G401 (cell line): ENCODE measurements at regions not wholly inside any gene's neighbourhood (a gene's known extent, or its start where the extent isn't known, plus 50 kb on each side); places are given as distances from the start of the nearest gene placed in this dataset.
"Not testable (repeated sequence)": the region's sequence is repeated elsewhere in the genome, so short reads cannot be mapped to it uniquely, and the experiment has no call there.

Source experiments
- DNase-seq: peaks from one replicate; pipeline ENCODE4 v3.0.0-alpha.2; 2015; ENCODE audit warnings: low spot score
- in situ Hi-C: cut with HindIII; loops from 2 replicates; pipeline ENCODE4 v1.10.0; 2016; ENCODE audit warnings: low sequenced_read_pairs, mixed read lengths

DNA sequence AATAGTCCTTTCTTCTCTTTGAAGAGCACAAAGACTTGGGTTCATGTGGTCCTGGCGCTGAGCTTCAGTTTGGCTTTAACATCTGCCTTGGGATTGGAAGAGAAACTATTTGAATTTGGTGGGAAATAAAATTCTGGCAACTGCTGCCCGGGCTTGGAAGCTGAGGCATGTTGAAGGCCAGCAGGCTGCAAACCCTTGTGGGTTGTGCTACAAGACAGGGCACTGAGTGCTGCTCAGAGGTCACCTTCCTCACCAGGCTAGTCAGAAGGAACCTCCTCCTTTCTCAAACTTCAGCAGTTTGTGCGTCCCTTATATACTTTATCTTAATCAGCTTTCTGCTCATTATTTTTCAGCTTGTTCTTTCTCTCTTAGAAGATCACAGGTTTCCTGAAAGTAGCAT lies 238.4 kb upstream of the TBX18 start:
- in situ Hi-C loops: no loop called here
- no peak for DNase-seq

DNA sequence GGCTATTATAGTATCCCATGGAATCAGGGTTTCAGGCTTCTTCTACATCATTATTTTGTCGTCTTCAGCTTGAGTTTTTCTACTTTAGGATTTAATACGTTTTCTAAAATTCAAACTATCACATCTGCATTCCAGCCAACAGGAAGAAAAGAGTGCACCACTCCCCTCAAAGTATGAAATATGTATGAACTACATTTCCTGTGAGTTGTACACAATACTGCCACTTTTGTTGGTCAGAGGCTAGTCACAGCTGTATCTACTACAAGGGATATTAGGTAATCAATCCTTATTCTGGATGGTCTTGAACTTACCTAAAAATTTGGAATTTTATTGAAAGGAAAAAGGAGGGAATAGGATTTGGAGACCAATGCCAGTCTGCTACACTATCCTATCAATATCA lies 235.6 kb upstream of the TBX18 start:
- no peak for DNase-seq
- in situ Hi-C loops: no loop called here

DNA sequence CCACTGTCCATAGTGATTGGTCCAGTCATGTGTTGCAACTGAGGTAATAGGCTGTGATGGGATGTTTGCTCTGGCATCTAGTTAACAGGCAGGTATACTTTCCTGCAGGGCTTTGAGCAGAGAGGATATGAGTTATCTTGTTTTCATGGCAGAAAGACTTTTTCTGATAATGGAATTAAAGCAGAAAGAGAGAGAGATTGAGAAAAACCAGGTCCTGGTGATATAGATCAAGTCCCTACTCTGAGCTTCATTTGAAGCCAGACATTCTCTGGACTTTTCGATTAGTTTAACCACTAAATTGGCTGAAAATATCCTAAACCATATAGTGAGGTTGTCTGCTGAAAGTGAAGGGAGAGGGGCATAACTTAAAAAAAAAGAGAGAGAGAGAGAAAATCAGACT lies 233.8 kb upstream of the TBX18 start:
- in situ Hi-C loops: no loop called here
- DNase-seq: no peak

DNA sequence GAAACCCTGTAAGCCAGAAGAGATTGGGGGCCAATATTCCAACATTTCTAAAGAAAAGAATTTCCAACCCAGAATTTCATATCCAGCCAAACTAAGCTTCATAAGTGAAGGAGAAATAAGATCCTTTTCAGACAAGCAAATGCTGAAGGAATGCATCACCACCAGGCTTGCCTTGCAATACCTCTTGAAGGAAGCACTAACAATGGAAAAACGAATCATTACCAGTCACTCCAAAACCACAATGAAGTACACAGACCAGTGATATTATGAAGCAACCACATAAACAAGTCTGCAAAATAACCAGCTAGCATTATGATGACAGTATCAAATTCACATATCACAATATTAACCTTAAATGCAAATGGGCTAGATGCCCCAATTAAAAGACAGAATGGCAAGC lies 224.4 kb upstream of the TBX18 start:
- DNase-seq, in situ Hi-C loops: not testable (repeated sequence)

DNA sequence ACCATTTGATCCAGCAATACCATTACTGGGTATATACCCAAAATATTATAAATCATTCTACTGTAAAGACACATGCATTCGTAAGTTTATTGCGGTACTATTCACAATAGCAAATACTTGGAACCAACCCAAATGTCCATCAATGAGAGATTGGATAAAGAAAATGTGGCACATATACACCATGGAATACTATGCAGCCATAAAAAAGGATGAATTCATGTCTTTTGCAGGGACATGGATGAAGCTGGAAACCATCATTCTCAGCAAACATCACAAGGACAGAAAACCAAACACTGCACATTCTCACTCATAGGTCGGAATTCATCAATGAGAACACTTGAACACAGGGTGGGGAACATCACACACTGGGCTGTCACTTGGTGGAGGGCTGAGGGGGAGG lies 221.1 kb upstream of the TBX18 start:
- in situ Hi-C loops, DNase-seq: not testable (repeated sequence)

DNA sequence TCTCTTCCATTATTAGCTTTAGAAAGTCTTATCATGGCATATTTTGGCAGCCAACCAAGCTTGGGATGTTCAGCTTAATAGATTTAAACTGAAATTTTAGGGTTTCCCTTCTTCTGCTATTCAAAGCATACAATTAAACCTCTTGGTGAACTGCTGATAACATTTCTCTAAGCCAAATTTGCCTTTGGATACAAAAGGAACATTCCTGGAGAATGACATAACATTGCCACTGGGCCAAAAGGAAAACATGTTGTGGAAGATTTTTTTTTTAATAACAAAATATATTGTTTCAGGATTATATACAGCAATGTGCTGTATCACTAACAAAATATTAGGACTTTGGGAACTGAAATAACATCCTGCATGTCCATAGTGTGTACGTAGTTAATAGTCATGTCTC lies 215.1 kb upstream of the TBX18 start:
- DNase-seq: no peak
- in situ Hi-C loops: no loop called here

DNA sequence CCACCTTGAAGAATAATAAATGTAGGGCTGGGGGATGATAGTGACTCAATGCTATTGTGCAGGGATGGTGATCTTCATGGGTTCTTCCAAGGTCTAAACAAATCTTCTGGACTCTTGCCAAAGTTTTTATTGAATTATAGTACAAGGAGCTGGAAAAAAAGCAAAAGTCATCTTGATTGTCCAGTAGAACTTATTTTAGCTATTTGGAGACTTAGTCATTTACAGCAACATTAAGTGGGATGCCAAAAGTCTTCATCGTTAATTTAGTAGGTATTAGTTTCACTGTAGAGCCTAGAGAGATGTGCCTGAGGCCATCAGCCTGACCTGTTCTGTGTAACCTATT lies 212.9 kb upstream of the TBX18 start:
- no peak for DNase-seq
- in situ Hi-C loops: no loop called here

DNA sequence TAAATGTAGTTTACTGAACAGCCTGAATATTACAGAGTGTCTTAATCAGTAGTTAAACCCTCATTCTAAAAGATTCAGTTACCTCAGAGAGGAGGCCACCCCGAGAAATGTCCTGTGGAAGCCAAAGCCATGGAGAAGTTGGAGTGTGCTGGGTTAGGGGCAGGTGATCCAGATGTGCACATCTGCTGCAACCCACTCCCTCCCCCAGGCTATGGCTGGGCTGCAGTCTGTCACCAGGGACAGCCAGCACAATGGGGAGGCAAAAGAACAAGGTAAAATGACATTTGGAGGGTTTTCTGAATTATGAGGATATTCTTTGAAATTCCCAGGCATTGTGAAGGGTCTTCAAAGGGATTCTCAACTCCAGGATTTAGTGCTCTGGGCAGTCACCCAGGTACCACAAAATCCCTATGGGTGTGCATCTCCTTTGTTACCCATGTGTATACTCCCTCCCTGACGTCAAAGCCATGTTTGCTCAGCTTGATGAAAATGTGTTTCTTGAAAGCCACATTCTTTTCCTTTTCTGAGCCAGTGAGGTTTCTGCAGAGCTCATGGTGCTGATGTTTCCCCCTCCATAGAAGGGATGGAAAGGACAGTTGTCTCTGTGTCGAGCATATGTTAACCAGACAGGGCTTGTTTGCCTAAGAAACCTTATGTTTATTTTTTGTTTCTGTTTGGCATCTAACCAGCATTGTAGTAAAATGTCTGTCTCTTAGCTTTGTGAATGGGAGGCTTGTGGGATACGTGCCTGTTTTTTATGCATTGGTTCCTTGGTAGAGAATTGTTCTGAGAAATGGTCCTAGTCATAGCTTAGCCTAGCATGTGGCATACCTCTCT lies 212.3 kb upstream of the TBX18 start:
- in situ Hi-C loops: no loop called here
- no peak for DNase-seq

DNA sequence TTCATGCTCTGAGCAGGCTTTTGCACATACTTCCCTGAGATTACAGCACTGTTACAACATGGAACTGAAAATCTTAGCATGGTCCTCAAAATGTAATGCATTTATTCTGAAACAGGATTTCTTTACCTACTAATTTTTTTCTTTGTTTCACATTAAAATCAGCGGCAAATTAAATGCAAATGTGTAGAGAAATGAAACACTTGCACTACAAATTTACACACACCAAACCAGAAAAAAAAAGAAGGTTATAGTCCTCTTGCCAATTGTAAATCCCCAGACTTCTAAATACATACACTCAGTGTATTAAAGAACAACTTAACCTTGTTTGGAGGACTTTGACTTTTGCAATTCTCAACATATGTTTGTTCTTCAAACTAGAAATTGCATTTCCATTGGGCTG lies 210.9 kb upstream of the TBX18 start:
- in situ Hi-C loops: no loop called here
- no peak for DNase-seq

DNA sequence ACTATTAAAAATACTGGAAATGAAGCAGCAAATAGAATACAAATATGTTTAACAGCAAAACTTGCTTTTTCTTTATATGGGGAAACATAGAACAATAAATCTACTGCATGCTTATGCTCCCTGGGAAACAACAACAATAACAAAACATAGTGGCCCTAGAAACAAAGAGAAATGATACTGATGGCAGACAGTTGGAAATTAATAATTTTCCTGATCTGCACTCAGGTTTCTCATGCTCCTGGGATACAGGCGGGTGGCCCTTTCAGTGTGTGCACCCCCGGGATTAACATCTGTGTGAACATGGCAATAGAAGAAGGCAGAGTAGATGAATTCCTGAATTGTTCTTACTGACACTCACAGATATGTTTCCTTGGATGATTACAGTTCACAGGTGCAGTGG lies 209.2 kb upstream of the TBX18 start:
- in situ Hi-C loops: no loop called here
- no peak for DNase-seq

DNA sequence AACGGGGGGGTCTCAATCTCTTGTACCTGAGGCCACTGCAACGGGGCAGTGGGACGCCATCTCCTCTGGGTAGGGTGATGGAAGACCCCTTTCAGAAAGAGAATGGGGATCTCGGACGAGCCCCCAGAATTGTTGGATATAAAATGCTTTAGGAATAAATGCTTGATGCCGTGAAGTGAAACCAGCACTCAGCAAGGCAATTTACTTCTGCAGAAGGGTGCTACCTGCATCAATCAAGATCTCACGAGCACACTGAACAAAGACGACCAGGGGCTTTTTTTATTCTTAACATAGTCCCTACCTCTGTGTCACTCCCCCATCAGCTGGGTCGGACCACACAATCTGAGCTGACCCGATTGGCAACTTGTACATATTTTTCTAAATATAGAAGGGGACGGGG lies 203.6 kb upstream of the TBX18 start:
- in situ Hi-C loops: no loop called here
- no peak for DNase-seq

DNA sequence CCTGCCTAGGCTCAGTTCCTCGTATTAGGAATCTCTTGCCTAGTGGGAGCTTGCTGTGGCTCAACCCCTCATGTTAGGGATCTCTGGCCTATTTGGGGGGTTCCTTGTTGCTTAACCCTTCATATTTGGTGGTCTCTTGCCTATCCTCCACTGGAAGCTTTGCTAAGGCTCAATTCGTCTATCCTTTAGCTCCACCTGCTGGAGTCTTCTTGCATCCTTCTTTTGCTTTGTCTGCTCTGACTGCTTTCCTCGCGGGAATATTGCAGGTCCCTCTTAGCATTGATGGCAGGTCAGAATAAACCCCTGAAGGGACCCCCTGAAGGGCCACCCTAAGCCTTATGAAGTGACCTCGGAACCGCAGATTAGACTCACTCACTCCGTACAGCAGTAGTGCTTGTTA lies 203.0 kb upstream of the TBX18 start:
- in situ Hi-C loops: no loop called here
- DNase-seq: peak; percentile 9

DNA sequence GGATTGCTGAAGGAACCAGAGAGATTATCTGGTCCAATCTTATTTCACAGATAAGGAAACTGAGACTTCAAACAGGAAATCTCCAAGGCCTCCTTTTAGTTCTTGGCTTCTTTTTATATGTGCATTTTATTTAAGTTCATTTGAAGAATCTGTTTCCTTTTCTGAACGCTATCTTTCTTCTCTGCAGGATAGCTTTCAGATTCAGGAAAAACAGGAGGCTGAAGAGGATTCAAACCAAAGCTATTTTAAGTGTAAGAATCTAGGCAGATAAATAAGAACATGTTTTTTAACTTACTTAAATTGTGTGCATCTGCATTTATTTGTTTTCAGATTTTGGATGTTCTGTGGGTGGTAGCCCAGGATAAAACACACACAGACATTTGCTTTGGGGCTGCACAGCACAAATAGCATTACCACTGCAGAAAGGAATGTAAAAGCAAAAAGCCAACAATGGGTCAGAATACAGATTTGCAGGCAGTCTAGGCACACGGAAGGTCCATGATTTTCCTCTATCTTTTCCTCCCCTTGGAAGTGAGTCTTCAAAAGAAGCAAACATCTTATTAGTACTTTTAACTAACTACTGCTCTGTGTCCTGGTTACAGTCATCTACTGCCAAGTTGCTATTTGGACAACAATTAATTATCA lies 188.8 kb upstream of the TBX18 start:
- DNase-seq: no peak
- in situ Hi-C loops: no loop called here

DNA sequence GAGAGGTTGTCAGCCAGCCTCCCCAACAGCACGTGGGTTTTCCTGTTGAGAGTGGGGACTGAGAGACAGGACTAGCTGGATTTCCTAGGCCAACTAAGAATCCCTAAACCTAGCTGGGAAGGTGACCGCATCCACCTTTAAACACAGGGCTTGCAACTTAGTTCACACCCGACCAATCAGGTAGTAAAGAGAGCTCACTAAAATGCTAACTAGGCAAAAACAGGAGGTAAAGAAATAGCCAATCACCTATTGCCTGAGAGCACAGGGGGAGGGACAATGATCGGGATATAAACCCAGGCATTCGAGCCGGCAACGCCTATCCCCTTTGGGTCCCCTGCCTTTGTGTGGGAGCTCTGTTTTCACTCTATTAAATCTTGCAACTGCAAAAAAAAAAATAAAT lies 180.5 kb upstream of the TBX18 start:
- in situ Hi-C loops, DNase-seq: not testable (repeated sequence)

DNA sequence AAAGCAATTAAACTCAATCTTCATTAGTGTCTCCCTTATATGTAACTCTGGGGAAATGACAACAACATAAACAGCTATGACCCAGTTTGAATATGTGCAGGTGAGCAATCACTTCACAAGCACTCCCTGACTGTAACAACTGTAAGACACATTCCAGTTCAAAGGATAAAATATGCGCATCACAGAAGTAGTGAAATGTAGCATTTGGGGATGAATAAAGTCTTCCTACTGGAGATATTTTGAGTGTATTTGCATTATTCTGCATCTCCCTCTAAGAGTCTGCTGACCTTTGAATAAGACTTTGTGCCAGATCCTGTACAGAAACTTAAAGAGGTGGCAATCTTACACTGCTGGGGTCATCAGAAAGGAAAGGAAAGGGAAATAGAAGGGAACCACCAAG lies 179.5 kb upstream of the TBX18 start:
- no peak for DNase-seq
- in situ Hi-C loops: no loop called here

DNA sequence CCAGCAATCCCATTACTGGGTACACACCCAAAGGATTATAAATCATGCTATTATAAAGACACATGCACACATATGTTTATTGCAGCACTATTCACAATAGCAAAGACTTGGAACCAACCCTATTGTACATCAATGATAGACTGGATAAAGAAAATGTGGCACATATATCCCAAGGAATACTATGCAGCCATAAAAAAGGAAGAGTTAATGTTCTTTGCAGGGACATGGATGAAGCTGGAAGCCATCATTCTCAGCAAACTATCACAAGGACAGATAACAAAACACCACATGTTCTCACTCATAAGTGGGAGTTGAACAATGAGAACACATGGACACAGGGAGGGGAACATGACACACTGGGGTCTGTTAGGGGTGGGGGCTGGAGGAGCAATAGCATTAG lies 177.2 kb upstream of the TBX18 start:
- DNase-seq, in situ Hi-C loops: not testable (repeated sequence)

DNA sequence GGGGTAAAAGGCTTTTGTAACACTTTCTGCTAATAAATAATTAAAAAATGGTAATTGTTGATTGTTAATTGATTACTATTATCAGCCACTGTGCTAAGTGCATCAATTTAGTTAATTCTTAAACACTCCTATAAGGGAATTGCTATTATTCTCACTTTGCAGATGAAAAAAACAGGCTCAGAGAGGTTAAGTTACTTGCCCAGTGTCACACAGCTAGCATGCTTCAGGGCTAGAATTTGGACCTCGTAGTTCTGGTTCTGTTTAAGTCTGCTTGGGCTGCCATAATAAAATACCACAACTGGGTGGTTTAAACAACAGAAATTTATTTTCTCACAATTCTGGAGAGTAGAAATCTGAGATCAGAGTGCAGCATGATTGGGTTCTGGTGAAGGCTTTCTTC lies 164.8 kb upstream of the TBX18 start:
- DNase-seq: no peak
- in situ Hi-C loops: no loop called here

DNA sequence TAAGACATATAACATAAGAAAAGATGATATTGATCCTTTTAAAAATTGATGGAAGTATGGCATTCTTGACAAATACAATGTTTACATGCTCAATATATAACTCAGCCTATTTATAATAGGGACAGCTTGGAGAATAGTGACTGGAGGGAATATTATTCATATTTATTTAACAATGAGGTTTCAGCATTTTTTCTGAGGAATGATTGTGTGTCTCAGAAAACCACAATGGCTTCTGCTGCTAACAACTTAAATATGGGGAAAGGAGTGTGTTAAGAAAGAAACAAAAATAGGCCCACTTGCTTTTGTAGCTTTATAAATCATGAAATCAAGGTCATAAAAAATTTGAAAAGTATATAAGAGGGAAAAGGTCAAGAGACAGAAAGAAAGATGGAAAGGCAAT lies 163.2 kb upstream of the TBX18 start:
- DNase-seq: no peak
- in situ Hi-C loops: no loop called here

DNA sequence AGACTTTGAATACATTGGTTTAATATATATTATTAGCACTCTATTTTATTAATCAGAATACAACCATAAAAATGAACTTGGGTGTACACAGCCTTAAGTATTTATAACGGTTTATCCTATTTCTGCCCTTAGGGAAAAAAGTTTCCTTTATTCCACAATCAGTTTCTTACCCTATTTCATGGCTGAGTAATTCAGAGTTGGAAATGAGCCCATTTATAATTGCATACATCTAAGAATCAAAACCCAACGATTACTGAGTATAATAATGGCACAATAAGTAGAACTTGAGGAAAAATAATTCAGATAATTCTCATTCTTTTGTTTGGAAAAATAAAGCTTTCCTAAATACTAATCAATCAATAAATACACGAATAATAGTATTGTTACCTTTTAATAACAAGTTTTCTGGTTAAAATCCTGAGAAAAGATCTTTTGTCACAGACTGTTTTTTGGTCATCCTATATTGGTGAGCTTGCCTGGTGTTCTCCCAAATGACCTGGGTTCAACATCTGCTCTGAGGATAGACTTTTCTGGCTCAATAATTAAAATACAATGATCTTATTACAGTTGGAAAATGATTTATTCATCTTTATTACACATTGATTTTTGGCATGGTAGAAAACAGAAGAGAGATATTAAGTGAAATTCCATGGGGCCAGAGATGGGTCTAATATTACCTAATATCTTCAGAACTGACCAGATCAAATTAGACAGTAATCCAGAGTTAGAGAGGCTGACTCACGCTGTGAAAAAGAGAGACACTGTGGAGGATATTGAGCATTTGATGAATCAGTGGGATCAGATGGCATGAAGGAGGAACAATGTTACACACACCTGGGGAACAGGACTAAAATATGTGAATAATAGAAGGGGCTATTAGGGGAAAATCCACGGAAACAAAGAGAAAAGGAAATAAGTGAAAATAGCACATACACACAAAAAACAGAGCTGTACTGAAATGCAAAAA lies 162.1 kb upstream of the TBX18 start:
- in situ Hi-C loops: no loop called here
- no peak for DNase-seq

DNA sequence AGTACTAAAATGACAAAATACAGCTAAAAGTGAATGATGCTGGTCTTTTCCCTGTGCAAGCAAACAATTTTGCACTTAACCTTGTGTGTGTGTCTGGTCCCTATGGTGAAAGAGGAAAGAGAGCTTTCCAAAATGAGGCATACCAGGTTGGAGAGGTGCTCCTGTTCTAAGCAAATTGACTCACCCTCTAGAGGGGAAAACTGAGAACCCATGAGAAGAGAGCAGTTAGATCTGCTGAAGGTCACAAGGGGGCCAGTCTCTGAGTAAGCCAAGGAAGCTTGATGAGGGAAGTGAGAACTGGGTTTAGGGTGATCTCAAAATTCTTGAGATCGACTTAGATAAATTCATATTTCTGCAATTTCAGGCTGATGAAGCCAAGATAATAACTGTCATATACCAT lies 157.5 kb upstream of the TBX18 start:
- no peak for DNase-seq
- in situ Hi-C loops: no loop called here
